ENCODE measurements at regions not wholly inside any gene's neighbourhood (a gene's known extent, or its start where the extent isn't known, plus 50 kb on each side); places are given as distances from the start of the nearest gene placed in this dataset.

- no peak for DNase-seq
Observed at GRCh38 chr16:50915120-50915519, 173.2 kb downstream of the CYLD start.

GRCh38 chr16:50910736-50911100 is 168.8 kb downstream of the CYLD start:
- DNase-seq: peak in 1 of 14 donors; percentile 7

GRCh38 chr16:50909831-50910735 is 168.2 kb downstream of the CYLD start:
- peak in 5 of 14 donors; percentile 1 to 19 (median 11) for DNase-seq

GRCh38 chr16:50908468-50908867 is 166.6 kb downstream of the CYLD start:
- DNase-seq: no peak

- no peak for DNase-seq
Observed at GRCh38 chr16:50906454-50906853, 164.6 kb downstream of the CYLD start.

- peak in 4 of 14 donors; percentile 2 to 14 (median 6) for DNase-seq
Observed at GRCh38 chr16:50902457-50902856, 160.6 kb downstream of the CYLD start.

GRCh38 chr16:50901062-50901461 is 159.2 kb downstream of the CYLD start:
- no peak for DNase-seq

- DNase-seq: no peak
Observed at GRCh38 chr16:50900391-50900942, 158.6 kb downstream of the CYLD start.

GRCh38 chr16:50899951-50900350 is 158.1 kb downstream of the CYLD start:
- no peak for DNase-seq

GRCh38 chr16:50889746-50890145 is 147.9 kb downstream of the CYLD start:
- DNase-seq: no peak

GRCh38 chr16:50889276-50889675 is 147.4 kb downstream of the CYLD start:
- no peak for DNase-seq

- no peak for DNase-seq
Observed at GRCh38 chr16:50888486-50889261, 146.8 kb downstream of the CYLD start.

- no peak for DNase-seq
Observed at GRCh38 chr16:50887500-50888298, 145.8 kb downstream of the CYLD start.

- DNase-seq: no peak
Observed at GRCh38 chr16:50884066-50884860, 142.4 kb downstream of the CYLD start.

- no peak for DNase-seq
Observed at GRCh38 chr16:50881956-50882355, 140.1 kb downstream of the CYLD start.

GRCh38 chr16:50881331-50881830 is 139.5 kb downstream of the CYLD start:
- no peak for DNase-seq

- no peak for DNase-seq
Observed at GRCh38 chr16:50880926-50881325, 139.0 kb downstream of the CYLD start.

GRCh38 chr16:50879873-50880695 is 138.2 kb downstream of the CYLD start:
- peak in 6 of 14 donors; percentile 8 to 74 (median 26) for DNase-seq

- peak in 1 of 14 donors; percentile 14 for DNase-seq
Observed at GRCh38 chr16:50878966-50879615, 137.2 kb downstream of the CYLD start.

GRCh38 chr16:50878536-50878935 is 136.7 kb downstream of the CYLD start:
- DNase-seq: no peak

Data from C1 segment of cervical spinal cord (tissue), 14 donors.